Gastrocnemius medialis (tissue), 4 donors: ENCODE measurements at regions not wholly inside any gene's neighbourhood (a gene's known extent, or its start where the extent isn't known, plus 50 kb on each side); places are given as distances from the start of the nearest gene placed in this dataset.

Experiments used
- ATAC-seq, 2 donors: fragments of 150-250 bp; one replicate each; pipeline ENCODE4 v1.9.1; 2016
- DNase-seq, 2 donors: peaks; one replicate each; pipeline ENCODE4 v3.0.0-alpha.2; 2019
- H3K27ac ChIP-seq, 4 donors: fragments of 200-600 bp; sonication (generic); 1 replicate in 1 of 4; 2 replicates in 3 of 4; pipeline ENCODE4 v1.5.1; 2016 to 2018; ENCODE audit warnings: mild to moderate bottlenecking in 2 of 4, moderate library complexity in 1 of 4
- H3K27me3 ChIP-seq, 3 donors: fragments of 200-600 bp; sonication (generic) in 2 of 3; 1 replicate in 1 of 3; 2 replicates in 2 of 3; pipeline versions ENCODE4 v1.5.1 to v1.6.0; 2016 to 2019; ENCODE audit warnings: mild to moderate bottlenecking in 1 of 3, moderate library complexity in 1 of 3
- H3K36me3 ChIP-seq, 2 donors: fragments of 200-600 bp; sonication (generic) in 1 of 2; one replicate each; pipeline ENCODE4 v1.5.1; 2017 to 2018
- H3K4me1 ChIP-seq, 2 donors: fragments of 200-600 bp; sonication (generic) in 1 of 2; one replicate each; pipeline ENCODE4 v1.5.1; 2016 to 2017; ENCODE audit warnings: mild to moderate bottlenecking in 2 of 2
- H3K4me3 ChIP-seq, 4 donors: fragments of 200-600 bp; sonication (generic) in 3 of 4; 1 replicate in 1 of 4; 2 replicates in 3 of 4; pipeline ENCODE4 v1.5.1; 2016 to 2019; ENCODE audit warnings: mild to moderate bottlenecking in 2 of 4
- H3K9me3 ChIP-seq, 3 donors: fragments of 200-600 bp; sonication (generic) in 2 of 3; 1 replicate in 1 of 3; 2 replicates in 2 of 3; pipeline ENCODE4 v1.5.1; 2016 to 2019
- CTCF ChIP-seq, 5 experiments: fragments of 450-650 bp in 3 of 5; fragments of 200-600 bp in 2 of 5; sonication (generic) in 2 of 5; IDR thresholded peaks in 4 of 5; conservative IDR thresholded peaks in 1 of 5; 1 replicate in 4 of 5; 2 replicates in 1 of 5; pipeline ENCODE4 v1.5.1; 2016 to 2019; ENCODE audit warnings: antibody characterized with exemption in 5 of 5, mild to moderate bottlenecking in 3 of 5, moderate library complexity in 3 of 5
- POLR2A ChIP-seq, 2 donors: fragments of 450-650 bp; IDR thresholded peaks; one replicate each; pipeline ENCODE4 v1.6.1; 2017; ENCODE audit warnings: antibody characterized with exemption in 2 of 2, mild to moderate bottlenecking in 2 of 2, moderate library complexity in 2 of 2
- in situ Hi-C, 4 donors: fragments of 200-750 bp; cut with MboI; loops; one replicate each; pipeline versions ENCODE4 v1.15.0 to v1.8.0; 2017; ENCODE audit warnings: low sequenced_read_pairs in 4 of 4
- intact Hi-C: fragments of 100-400 bp; cut with DNase I; formaldehyde crosslinking; loops from one replicate; pipeline ENCODE4 v1.15.1; 2023; ENCODE audit warnings: low total_unique reads

DNA sequence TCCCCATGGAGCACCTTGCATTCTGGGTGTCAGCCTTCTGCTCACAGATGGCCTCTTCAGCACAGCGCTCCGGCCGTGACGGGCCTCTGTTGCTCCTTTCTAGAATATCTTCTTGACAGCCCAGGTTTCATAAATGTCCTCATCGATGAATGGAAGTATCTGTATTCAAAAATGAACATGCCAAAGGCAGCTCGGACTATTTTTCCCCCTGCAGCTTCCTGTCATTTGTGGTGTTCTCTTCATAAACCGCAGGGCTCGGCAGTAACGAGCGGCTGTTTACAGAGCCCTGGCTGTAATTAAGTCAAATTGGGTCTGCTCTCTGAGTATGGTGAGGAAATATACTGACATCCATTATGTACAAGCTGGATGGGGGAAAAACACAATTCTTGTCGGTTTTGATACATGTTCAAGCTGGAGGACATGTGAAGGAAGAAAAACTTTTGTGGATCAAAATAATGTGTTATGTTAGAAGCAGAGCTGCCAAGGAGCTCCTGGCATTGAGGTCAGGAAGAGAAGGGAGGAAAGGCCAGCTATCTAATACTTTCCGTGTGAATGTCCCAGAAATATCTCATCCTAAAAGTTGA is 154.1 kb upstream of the CD180 start:
- in situ Hi-C loops (no loop called here), intact Hi-C loops (no loop called here)
- Histone ChIP-seq H3K4me3 (no peak overlapping the region), H3K36me3 (no peaks in the 10 kb centered on the region), H3K27ac (peak overlapping the region; percentile 19 to 45 (median 31)), H3K4me1 (no peaks in the 10 kb centered on the region), H3K27me3 (no peaks in the 10 kb centered on the region), H3K9me3 (no peaks in the 10 kb centered on the region)
- ATAC-seq (no peak), DNase-seq (peak in 1 of 2 donors; percentile 16)
- TF ChIP-seq CTCF (IDR thresholded peaks at IDR 0.05 in 4 of 5, conservative IDR thresholded peaks at IDR 0.05 in 1 of 5) (no peak), POLR2A (IDR thresholded peaks at IDR 0.05) (no peak)

DNA sequence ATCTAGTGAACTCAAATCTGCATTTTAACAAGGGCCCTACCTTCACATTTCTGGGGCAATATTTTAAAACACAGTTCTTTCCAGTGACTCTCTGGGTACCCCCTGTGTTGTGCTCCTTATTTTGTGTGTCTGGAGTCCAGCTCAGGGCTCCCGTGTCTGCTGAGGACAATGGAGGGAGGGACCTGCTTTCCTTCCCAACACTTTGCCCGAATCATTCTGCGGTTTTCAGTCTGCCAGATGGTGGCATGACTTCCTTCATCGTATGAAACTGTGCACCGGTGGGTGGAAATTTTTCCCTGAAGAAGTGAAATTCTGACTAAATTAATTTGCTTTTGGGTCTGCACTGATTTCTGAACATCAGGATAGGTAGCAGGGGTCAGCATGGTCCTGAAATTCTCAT is 153.6 kb upstream of the CD180 start:
- no peak for ATAC-seq
- TF ChIP-seq POLR2A (IDR thresholded peaks at IDR 0.05), result no peak
- TF ChIP-seq CTCF (IDR thresholded peaks at IDR 0.05 in 4 of 5, conservative IDR thresholded peaks at IDR 0.05 in 1 of 5), result no peak
- no peaks in the 10 kb centered on the region for H3K36me3 ChIP-seq

GRCh38 chr5:67347821-67348220 is 151.2 kb upstream of the CD180 start:
- DNase-seq, result no peak

More for the DNA sequence above, 153.6 kb upstream of the CD180 start:
- H3K27ac ChIP-seq, result peak overlapping the region in 1 of 4 donors; percentile 19
- intact Hi-C loops (no loop called here), in situ Hi-C loops (no loop called here)
- H3K4me1 ChIP-seq, result no peaks in the 10 kb centered on the region
- no peak overlapping the region for H3K4me3 ChIP-seq
- H3K27me3 ChIP-seq, result no peaks in the 10 kb centered on the region
- peak in 1 of 2 donors; percentile 19 for DNase-seq
- no peaks in the 10 kb centered on the region for H3K9me3 ChIP-seq

GRCh38 chr5:67346611-67347010 is 150.0 kb upstream of the CD180 start:
- in situ Hi-C loops, result no loop called here
- intact Hi-C loops, result no loop called here
- H3K36me3 ChIP-seq, result no peaks in the 10 kb centered on the region
- H3K4me3 ChIP-seq, result no peak overlapping the region
- TF ChIP-seq CTCF (IDR thresholded peaks at IDR 0.05 in 4 of 5, conservative IDR thresholded peaks at IDR 0.05 in 1 of 5) (no peak), POLR2A (IDR thresholded peaks at IDR 0.05) (no peak)
- DNase-seq (no peak), ATAC-seq (no peak)
- H3K9me3 ChIP-seq, result no peaks in the 10 kb centered on the region
- no peaks in the 10 kb centered on the region for H3K27me3 ChIP-seq
- H3K4me1 ChIP-seq, result no peaks in the 10 kb centered on the region
- no peak overlapping the region for H3K27ac ChIP-seq

More at GRCh38 chr5:67347821-67348220, 151.2 kb upstream of the CD180 start:
- Histone ChIP-seq H3K9me3 (no peaks in the 10 kb centered on the region), H3K27me3 (no peaks in the 10 kb centered on the region), H3K4me1 (no peaks in the 10 kb centered on the region), H3K36me3 (no peaks in the 10 kb centered on the region), H3K27ac (no peak overlapping the region), H3K4me3 (no peak overlapping the region)
- no peak for ATAC-seq
- in situ Hi-C loops, result no loop called here
- intact Hi-C loops, result no loop called here
- no peak for TF ChIP-seq CTCF (IDR thresholded peaks at IDR 0.05 in 4 of 5, conservative IDR thresholded peaks at IDR 0.05 in 1 of 5)
- TF ChIP-seq POLR2A (IDR thresholded peaks at IDR 0.05), result no peak

- no peak for DNase-seq
- in situ Hi-C loops, result no loop called here
- TF ChIP-seq POLR2A (IDR thresholded peaks at IDR 0.05), result no peak
- no peak for TF ChIP-seq CTCF (IDR thresholded peaks at IDR 0.05 in 4 of 5, conservative IDR thresholded peaks at IDR 0.05 in 1 of 5)
- no peaks in the 10 kb centered on the region for H3K36me3 ChIP-seq
- no peak overlapping the region for H3K4me3 ChIP-seq
- intact Hi-C loops, result no loop called here
- no peaks in the 10 kb centered on the region for H3K4me1 ChIP-seq
- no peaks in the 10 kb centered on the region for H3K27me3 ChIP-seq
- ATAC-seq, result no peak
- no peak overlapping the region for H3K27ac ChIP-seq
- H3K9me3 ChIP-seq, result no peaks in the 10 kb centered on the region
Observed at GRCh38 chr5:67344870-67345269, 148.3 kb upstream of the CD180 start.
